Lower leg skin (tissue), 3 donors: ENCODE measurements at regions not wholly inside any gene's neighbourhood (a gene's known extent, or its start where the extent isn't known, plus 50 kb on each side); places are given as distances from the start of the nearest gene placed in this dataset.

Experiments used
- CTCF ChIP-seq, 3 donors: fragments of 450-650 bp; IDR thresholded peaks; one replicate each; pipeline ENCODE4 v1.5.1; 2016; ENCODE audit warnings: antibody characterized with exemption in 3 of 3, mild to moderate bottlenecking in 3 of 3, moderate library complexity in 2 of 3
- POLR2A ChIP-seq, 2 donors: fragments of 450-650 bp; IDR thresholded peaks; one replicate each; pipeline ENCODE4 v1.6.1; 2016 to 2017; ENCODE audit warnings: antibody characterized with exemption in 2 of 2, mild to moderate bottlenecking in 1 of 2, moderate library complexity in 1 of 2

- TF ChIP-seq POLR2A (IDR thresholded peaks at IDR 0.05) (no peak), CTCF (IDR thresholded peaks at IDR 0.05) (no peak)
These were observed 70.5 kb upstream of the CTTNBP2NL start for GRCh38 chr1:112325504-112325903.
